Prostate gland (tissue), 2 donors: ENCODE measurements at regions not wholly inside any gene's neighbourhood (a gene's known extent, or its start where the extent isn't known, plus 50 kb on each side); places are given as distances from the start of the nearest gene placed in this dataset.

ENCODE experiments used
- DNase-seq: peaks from one replicate; pipeline ENCODE4 v3.0.0-alpha.2; 2019; ENCODE audit warnings: low spot score
- H3K27ac ChIP-seq, 2 donors: fragments of 200-600 bp; sonication (generic); 2 replicates each; pipeline ENCODE4 v1.5.1; 2017 to 2019
- H3K27me3 ChIP-seq: fragments of 200-600 bp; sonication (generic); replicated peaks from 2 replicates; pipeline ENCODE4 v1.5.1; 2019; ENCODE audit not compliant: insufficient read depth
- H3K36me3 ChIP-seq, 2 donors: fragments of 200-600 bp; sonication (generic); 1 replicate in 1 of 2; 2 replicates in 1 of 2; pipeline versions ENCODE4 v1.5.1 to v1.8.1; 2017 to 2019
- H3K4me1 ChIP-seq: fragments of 200-600 bp; sonication (generic); replicated peaks from 2 replicates; pipeline ENCODE4 v1.5.1; 2019
- H3K4me3 ChIP-seq, 2 donors: fragments of 200-600 bp; sonication (generic); 2 replicates each; pipeline ENCODE4 v1.5.1; 2017 to 2019
- H3K9me3 ChIP-seq: fragments of 200-600 bp; sonication (generic); 2 replicates; pipeline ENCODE4 v1.5.1; 2017
- CTCF ChIP-seq, 4 experiments: fragments of 200-600 bp in 2 of 4; fragments of 450-650 bp in 2 of 4; sonication (generic) in 2 of 4; IDR thresholded peaks; 1 replicate in 3 of 4; 2 replicates in 1 of 4; pipeline ENCODE4 v1.5.1; 2016 to 2019; ENCODE audit warnings: antibody characterized with exemption in 4 of 4, mild to moderate bottlenecking in 2 of 4, moderate library complexity in 2 of 4
- POLR2A ChIP-seq: fragments of 450-650 bp; IDR thresholded peaks from one replicate; pipeline ENCODE4 v1.6.1; 2016; ENCODE audit warnings: antibody characterized with exemption, mild to moderate bottlenecking
- POLR2AphosphoS5 ChIP-seq: sonication (generic); formaldehyde crosslinking; IDR thresholded peaks from one replicate; pipeline ENCODE4 v1.6.1; 2017; ENCODE audit warnings: antibody characterized with exemption
- WGBS: methylation state at CpG from one replicate; pipeline ENCODE4 v1.1.5; 2018; 5-methylcytosine and 5-hydroxymethylcytosine counted together
- intact Hi-C: fragments of 100-400 bp; cut with DNase I; formaldehyde crosslinking; loops from one replicate; pipeline ENCODE4 v1.14.2; 2022

GRCh38 chr9:3597792-3598191 is 72.0 kb upstream of the RFX3 start:
- H3K4me3 ChIP-seq: no peak overlapping the region
- no peak for DNase-seq
- WGBS: 91% methylated on average over 8 of the region's 8 CpGs
- no peaks in the 10 kb centered on the region for H3K27me3 ChIP-seq
- H3K9me3 ChIP-seq: no peaks in the 10 kb centered on the region
- no peak for TF ChIP-seq POLR2A
- TF ChIP-seq CTCF (IDR thresholded peaks at IDR 0.05): no peak
- TF ChIP-seq POLR2AphosphoS5: no peak
- intact Hi-C loops: no loop called here
- H3K27ac ChIP-seq: no peak overlapping the region
- H3K36me3 ChIP-seq: no peaks in the 10 kb centered on the region
- no peaks in the 10 kb centered on the region for H3K4me1 ChIP-seq

GRCh38 chr9:3586066-3586465 is 60.3 kb upstream of the RFX3 start:
- H3K4me1 ChIP-seq: no peaks in the 10 kb centered on the region
- no peak for DNase-seq
- H3K9me3 ChIP-seq: no peaks in the 10 kb centered on the region
- intact Hi-C loops: no loop called here
- TF ChIP-seq CTCF (IDR thresholded peaks at IDR 0.05) (no peak), POLR2AphosphoS5 (no peak), POLR2A (no peak)
- H3K4me3 ChIP-seq: no peak overlapping the region
- H3K27ac ChIP-seq: no peak overlapping the region
- H3K27me3 ChIP-seq: no peaks in the 10 kb centered on the region
- no peaks in the 10 kb centered on the region for H3K36me3 ChIP-seq

DNA sequence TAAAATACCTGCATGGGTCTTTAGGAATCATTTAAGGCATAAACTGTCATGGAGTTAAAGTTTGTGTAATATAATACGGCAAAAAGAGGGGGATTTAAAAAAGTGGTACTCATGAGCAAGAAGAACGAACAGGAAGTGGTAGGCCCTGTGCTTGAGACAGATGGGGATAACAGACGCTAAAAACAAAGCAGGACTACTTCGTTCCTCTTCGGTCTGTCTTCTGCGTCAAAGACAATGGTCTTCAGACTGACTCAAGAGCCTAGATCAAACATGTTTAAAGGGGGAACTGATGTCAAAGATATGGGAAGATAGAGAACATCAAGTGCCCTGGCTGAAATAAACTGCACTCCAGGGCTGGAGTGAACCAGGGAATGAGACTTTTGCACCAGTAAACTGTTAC is 59.8 kb upstream of the RFX3 start:
- Histone ChIP-seq H3K27ac (no peak overlapping the region), H3K4me1 (no peaks in the 10 kb centered on the region), H3K9me3 (no peaks in the 10 kb centered on the region), H3K4me3 (no peak overlapping the region), H3K36me3 (no peaks in the 10 kb centered on the region), H3K27me3 (no peaks in the 10 kb centered on the region)
- DNase-seq: no peak
- TF ChIP-seq CTCF (IDR thresholded peaks at IDR 0.05) (no peak), POLR2AphosphoS5 (no peak), POLR2A (no peak)
- WGBS: 71% methylated on average over 6 of the region's 6 CpGs
- intact Hi-C loops: no loop called here

DNA sequence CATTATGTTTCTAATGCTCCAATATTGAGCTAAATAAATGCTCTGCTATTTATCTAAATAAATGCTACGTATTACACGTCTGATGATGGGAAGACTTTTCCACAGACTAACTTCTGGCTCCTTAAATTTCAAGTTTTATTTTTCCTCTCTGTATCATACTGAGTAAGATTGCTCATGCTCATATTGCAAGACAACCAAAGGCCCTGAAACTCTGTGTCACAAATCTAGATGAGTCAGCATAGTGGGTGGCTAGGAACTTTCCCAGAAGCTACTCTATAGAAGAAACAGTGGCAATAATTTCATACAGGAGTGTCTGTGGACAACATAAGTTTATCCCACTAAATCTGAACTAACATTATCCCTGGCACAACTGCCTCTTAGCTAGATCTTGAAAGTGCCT is 53.0 kb upstream of the RFX3 start:
- no peak for TF ChIP-seq CTCF (IDR thresholded peaks at IDR 0.05)
- no peak for TF ChIP-seq POLR2AphosphoS5
- no peak for TF ChIP-seq POLR2A
- 95% methylated on average over 2 of the region's 2 CpGs for WGBS
- Histone ChIP-seq H3K27me3 (no peaks in the 10 kb centered on the region), H3K27ac (no peak overlapping the region), H3K9me3 (no peaks in the 10 kb centered on the region), H3K4me3 (no peak overlapping the region), H3K4me1 (no peaks in the 10 kb centered on the region), H3K36me3 (no peaks in the 10 kb centered on the region)
- DNase-seq: no peak
- intact Hi-C loops: no loop called here

DNA sequence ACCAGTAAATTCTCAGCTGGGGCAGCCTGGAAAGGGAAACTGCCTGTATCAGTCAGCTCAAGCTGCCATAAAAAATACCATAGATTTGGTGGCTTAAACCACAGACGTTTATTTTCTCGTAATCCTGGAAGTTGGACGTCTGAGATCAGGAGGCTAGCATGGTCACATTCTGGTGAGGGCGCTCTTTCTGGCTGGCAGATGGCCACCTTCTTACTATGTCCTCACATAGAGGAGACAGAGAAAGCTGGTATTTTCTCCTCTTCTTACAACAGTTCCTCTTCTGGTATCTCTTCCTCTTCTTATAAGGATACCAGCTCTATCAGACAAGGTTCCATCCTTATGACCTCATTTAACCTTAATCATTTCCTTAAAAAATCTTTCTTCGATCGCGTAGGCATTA is 50.5 kb upstream of the RFX3 start:
- no peak overlapping the region for H3K4me3 ChIP-seq
- 80% methylated on average over 7 of the region's 7 CpGs for WGBS
- H3K4me1 ChIP-seq: no peaks in the 10 kb centered on the region
- TF ChIP-seq CTCF (IDR thresholded peaks at IDR 0.05) (no peak), POLR2AphosphoS5 (no peak), POLR2A (no peak)
- no peaks in the 10 kb centered on the region for H3K9me3 ChIP-seq
- no peak overlapping the region for H3K27ac ChIP-seq
- H3K27me3 ChIP-seq: no peaks in the 10 kb centered on the region
- H3K36me3 ChIP-seq: no peaks in the 10 kb centered on the region
- no peak for DNase-seq
- intact Hi-C loops: no loop called here
